ENCODE measurements at regions not wholly inside any gene's neighbourhood (a gene's known extent, or its start where the extent isn't known, plus 50 kb on each side); places are given as distances from the start of the nearest gene placed in this dataset.

DNA sequence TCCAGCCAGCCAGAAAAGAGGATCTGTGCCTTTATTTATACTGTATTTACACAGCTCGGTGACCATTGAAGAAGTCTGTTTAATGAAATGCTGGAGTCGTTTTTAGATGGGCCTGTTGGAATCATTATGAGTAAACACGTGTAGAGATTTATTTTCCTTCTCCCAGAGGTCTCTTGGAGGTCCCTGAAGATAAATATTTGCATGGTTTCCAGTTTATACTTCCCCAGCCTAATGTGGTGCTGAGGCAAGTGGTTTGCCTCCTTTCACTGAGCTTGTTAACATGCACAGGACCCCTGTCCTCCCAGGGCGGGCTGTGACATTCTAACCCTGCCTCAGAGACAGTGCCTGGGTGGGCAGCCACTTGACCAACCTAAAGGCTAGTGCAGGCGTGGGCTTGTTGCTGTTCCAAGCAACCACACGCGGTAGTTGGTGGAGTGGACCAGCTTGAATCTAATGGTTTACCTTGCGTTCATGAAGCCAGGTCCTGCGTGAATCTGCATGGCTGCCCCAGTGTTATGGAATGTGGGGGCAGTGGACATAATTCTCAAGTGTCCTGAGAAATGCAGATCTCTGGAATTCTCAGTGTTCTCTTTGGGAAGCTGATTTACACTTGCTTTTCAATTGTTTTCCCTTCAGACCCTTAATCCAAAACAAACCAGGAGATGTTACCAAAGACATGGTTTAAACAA, 130.2 kb upstream of the DLX2 start:
- no peak for DNase-seq

DNA sequence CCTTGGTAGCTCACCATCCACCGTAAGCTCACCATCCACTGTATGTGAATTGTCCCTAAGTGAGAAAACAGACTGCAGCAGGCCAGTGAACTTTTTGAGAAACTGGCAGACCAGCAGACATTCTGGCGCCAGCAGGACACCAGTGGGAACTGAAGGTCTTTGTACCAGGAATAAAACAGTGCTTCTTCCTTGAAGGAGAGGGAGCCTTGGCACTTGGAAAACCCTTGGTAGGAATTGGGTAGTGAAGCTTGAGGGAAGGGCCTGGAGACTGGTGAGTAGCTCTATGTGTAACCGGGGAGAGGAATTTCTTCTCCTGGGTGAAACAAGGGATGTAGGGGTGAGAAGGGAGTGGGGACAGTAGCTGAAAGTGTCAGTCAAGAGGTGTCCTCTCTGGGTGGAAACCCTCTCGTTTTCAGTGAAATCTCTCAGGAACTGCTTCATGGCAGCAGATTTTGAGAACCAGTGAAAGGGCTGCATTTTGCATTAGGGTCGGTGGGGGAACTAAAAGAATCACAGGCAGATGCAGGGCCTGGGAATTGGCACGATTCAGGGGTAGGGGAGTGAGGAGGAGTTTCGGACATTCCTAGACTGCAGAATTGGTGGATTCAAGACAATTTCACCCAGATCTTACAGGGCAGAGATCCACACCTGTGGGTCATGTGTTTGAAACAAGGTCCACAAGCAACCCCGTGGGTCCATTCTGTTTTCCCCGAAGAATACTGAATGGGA, 131.5 kb upstream of the DLX2 start:
- no peak for DNase-seq

DNA sequence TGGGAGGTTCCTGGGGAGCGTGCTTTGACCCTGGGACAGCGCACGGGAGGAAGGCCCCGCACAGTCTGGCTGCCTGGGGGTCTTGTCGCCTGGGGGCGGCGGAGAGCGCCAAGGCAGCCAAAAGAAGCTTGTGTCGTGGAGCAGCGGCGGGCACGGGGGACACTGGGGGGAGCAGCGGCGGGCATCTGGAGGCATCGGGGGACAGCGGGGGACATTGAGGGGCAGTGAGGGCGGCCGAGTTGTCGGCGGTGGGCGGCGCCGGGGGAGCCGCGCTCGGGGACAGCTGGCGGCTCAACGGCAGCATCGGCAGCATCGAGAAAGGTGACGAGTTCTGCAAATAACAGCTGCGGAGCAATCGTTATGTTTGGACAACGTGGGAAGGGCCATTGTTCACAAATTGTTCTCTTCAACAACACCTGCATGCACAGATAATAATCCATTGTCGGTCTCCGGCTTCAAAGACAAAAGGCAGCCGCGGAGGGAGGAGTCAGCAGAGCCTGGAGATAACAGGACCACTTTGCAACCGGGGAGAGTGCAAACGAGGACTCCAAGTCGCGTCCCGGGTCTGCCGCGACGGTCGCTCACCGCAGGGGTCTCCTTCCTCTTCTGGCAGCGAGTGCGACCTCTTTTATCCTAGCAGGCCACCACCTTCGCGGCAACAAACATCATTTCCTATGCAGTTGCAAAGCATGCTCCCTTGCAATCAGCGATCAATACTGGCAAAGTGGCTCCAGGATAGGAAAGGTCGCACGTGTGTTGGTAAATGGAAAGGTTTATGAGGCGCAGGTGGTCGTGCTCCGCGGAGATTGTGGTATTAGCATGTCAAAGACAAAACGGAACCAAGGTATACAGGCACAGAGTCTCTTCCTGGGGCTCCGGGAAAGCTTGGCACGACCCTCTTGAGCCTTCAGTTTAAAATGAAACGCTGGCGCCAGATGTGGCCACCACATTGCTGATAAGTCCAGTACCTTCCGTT, 132.3 kb upstream of the DLX2 start:
- DNase-seq: peak; percentile 68

DNA sequence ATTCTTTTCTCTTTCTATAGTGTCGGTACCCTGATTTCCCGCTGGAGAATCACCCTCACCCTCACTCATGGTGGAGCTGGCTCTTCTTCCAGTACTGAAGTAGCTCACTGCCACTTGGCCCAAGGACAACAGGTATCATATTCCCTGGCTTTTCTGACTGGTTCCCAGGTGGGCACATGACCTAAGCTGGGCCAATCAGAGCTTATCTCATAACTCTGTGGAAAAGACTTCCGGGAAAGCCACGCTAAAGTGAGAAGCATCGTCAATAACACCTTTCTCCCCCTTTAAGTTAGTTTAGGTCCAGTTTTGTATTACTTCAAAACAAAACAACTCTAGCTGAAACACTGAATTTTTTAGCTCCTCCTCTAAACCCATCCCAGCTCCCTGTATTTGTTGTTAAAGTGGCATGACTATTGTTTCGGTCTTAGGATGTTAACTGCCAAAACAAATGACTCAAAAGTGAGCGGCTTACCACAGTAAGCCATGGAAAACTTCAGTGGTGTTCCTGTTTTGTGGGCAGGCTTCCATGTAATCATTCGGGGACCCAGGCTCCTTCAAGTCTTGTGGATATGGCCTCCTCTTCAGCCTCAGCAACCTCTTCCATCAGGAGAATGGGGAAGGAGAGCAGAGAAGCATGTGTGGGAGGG, 137.4 kb upstream of the DLX2 start:
- DNase-seq: no peak

DNA sequence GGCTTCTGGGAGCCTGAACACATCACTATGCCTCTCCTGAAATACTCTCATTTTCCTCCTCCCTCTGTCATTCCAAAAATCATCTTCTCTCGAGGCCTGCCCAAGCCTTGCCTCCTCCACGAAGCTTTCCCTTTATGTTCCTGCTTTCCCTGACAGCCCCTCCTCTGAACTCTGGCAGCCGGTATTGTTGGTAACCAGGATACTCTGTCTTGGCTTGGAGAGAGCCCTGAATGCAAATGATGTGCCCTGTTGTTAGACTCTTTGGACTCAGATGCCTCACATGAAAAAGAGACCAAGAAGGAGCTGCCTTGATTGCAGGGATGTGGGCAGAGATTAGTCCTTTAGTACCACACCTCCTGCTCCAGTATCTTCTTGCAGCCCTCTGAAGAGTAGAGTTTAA, 138.5 kb upstream of the DLX2 start:
- no peak for DNase-seq

DNA sequence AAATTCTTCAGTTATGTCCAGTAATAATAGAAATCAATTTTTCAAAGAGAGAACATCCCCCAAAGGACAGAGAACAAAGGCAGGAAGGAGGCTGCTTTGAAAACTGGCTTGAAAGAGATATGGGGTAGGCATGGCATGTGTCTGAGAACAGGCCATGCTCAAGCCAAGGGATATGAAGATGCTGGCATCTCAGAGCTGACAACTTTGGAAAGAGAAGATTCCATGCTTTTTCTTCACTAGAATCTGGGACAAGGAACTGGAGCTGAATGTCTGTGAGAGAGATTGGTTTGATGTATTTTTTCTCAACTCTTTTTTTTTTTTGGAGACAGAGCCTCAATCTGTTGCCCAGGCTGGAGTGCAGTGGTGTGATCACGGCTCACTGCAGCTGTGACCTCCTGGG, 139.8 kb upstream of the DLX2 start:
- DNase-seq: no peak

DNA sequence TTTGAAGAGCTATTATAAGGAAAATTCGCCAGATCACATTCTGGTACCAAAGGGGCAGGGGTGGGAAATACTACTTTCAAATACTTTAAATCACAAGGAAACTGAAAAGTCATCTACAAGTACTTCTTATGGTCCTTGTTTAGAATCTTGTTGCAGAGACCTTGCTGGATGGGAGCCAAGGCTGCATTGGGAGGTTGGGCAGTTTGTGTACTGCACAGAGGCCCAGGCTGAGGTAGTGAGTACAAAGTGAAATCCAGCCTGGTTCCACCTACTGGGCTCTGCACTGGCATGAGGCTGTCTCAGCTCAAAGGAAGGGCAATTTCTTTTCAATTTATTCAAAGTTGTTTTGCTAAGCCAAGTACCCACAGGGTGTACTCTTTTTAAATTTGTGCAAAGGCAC, 140.3 kb upstream of the DLX2 start:
- no peak for DNase-seq

DNA sequence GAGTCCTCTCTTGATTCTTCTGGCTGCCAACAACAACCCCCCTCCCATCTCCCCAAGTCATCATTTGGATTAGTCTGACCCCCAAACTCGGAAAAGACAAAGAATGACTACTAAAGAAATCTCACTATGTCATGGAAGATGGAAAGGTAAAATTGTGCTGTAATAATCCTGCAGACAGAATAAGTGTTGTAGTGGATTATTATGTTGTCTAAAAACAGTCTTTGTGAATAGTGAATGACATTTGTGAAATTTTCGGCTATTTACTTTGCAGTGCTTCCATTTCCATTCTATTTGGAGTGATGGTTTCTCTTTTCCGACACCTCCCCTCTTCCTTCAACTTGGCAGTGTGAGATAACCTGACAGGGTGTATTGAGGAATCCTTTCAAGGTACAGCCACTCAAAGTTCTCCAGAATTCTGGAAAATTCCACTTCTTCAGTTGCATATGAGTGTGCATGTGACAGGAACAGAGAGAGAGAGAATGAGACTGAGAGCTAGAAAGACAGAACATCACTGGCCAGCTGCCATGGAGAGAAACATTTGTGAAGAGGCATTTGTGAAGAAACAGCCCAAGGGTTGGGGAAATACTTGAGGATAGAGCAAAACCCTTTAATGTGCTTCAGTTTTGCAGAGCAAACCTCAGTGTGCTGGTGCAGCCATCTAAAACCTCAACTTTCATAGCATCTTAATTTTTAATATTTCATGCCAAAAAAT, 141.9 kb upstream of the DLX2 start:
- DNase-seq: no peak

DNA sequence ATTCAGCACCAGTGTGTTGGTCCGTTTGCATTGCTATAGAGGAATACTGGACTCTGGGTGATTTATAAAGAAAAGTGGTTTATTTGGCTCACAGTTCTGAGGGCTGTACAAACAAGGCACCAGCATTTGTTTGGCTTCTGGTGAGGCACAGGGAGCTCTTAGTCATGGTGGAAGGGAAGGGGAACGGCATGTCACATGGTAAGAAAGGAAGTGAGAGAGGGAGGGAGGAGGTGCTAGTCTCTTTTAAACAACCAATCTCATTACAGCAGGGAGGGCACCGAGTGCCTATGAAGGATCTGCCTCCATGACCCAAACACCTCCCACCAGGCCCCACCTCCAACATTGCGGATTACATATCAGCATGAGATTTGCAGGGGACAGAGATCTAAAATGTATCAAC, 143.9 kb upstream of the DLX2 start:
- no peak for DNase-seq

DNA sequence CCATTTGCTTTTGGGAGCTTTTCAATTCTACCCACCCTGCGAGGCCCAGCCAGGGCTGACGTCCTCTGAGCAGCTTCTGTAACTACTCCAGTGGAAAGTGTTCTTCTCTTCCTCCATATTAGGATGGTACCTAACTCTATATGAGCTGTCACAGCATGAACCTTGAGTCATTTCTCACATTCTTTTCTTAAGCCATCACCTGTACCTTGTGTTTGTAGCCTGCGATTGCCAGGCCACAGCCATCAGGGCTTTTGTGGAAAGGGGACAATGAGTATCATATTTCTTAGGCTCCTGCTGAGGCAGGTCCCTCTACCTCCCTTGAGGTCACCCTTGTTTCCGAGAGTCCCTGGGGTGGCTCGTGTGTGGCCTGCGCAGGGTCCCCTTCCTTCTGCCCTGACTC, 144.5 kb upstream of the DLX2 start:
- DNase-seq: no peak

DNA sequence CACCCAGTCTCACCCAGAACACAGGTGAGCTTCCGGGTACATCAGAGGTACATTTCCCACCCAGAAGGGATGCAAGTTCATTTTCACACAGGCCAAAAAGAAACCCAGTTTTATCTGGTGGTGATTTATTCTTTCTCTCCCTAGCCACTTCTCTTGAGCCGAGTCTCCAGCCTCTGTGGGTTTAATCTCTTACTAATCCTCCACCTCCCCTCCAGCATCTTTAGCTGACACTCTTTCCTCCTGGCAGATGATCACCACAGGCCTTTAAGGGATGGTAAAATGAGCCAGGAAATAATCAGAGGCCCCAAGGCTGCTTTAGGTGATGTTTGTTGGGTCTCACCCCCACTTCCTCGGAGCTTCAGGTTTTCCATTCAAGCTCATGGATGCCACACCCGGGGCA, 145.7 kb upstream of the DLX2 start:
- DNase-seq: no peak

DNA sequence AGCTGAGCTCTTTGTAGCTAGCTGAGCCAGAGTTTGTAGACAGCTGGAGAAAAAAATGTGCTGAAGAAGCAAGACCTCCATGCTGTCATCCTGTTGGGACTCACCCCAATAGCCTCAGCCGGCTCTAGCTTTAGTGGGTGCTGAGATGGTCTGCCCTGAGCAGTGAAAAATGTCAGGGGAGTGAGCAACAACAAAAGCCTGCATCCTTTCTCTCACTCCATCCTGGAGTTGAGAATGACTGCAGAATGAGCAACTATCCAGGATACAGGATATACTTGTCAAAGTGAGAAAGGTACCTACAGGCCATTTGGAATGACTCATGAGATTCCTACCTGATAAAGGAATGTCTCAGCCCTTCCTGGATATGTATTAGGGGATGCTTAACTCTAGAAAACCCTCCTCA, 146.1 kb upstream of the DLX2 start:
- peak; percentile 91 for DNase-seq

DNA sequence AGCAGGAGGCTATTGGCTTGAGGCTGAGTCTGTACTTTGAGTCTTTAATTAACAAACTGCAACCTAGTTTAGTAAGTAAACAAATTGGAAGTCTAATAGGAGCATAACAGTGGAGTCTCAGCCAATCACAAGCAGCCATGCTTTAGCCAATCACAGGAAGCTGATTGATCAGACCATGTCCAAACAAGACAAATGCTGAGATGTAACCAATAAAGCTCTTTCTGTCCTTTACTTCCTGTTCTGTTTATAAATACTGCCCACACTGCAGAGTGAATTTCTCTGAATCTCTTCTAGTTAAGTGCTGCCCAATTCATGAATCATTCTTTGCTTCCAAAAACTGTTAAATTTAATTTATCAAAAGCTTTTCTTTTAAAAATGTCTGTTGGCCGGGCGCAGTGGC, 146.6 kb upstream of the DLX2 start:
- DNase-seq: no peak

DNA sequence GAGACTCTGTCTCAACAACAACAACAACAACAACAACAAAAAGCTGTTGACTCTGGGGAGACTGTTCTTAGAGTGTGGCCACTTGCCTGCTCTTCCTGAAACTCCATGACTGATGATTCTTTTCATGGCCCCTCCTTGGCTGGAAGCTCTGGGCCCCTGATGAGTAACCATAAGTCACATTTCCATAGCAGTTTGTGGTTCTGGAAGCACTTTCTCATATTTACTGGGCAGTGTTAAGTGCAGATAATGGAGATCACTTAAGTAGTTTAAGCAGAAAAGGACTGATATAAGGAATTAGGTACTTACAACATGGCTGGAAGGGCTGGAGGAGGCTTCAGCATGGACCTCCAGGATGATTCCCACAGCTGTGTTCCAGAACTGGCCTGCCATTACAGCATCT, 147.3 kb upstream of the DLX2 start:
- DNase-seq: peak; percentile 80

DNA sequence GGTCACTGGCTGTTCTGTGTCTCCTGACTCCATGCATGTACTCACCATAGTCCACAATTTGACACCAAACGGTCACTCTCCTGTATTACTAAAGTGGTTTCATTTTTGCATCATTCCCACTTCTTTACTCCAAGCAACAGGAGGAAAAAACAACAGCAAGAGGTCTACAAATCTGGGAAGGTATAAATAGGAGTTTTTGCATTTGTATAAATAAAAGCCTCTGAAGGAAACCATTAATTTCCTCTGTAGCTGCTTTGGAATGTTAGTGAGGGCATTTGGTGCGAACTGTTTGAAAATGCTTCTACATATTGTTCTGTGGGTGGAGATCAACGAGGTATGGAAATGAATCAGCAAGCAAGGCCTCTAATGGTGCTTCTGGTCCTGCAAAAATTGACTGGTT, 148.5 kb upstream of the DLX2 start:
- no peak for DNase-seq

DNA sequence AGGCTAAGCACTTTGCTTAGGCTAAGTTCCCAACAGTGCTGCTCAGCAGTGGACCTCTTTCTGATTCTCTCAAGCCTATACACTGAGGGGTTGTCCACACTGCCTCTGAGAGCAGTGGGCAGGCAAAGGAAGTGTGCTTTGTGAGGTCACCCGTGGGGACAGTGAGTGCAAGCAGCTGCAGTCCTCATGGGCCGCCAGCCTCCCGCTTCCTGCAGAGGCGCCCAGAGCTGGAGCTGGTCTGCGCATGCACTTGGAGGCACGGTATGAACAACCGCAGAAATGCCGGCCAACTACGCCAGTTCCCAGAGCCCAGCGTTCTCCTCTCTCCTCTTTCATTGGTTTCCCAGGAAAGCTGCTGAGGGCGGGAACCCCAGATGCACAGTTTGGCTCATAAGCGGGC, 149.5 kb upstream of the DLX2 start:
- DNase-seq: no peak

DNA sequence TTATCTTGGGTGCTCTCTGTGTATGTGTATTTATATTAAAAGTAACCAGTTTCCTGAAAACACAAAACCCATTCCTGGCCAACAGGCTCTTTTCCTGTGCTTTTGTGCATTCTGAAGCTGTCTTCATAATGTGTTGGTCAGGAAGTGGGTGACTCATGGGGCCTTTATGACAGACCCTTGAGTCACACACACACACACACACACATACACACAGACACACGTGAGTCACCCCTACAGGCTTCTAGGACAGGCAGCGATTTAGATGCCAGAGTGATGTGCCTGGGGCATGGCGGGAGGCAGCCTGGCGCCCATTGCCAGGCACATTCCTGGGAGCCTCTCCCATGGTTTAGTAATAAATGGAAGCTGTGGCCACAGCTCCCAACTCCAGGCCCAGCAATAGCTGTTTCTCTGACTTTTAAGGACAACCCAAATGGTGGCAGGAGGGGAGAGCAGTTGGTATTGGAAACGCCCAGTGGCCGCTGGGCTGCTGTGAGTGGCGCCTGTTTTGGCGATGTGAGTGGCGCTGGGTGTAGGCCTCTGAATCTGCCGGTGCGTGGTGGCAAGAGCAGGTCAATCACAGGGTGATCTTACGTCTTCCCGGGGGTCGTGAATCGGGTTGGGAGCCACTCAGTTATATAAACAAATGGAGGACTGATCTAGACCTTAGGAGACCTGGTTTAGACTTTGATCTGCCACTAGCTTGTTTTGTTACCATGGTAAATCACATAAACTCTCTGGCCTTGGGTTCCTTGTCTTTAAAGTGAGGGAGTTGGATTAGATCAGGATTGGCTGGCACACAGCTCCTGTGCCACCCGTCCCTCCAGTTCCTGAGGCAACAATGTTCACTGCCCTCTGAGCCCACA, 150.7 kb upstream of the DLX2 start:
- peak; percentile 99 for DNase-seq

DNA sequence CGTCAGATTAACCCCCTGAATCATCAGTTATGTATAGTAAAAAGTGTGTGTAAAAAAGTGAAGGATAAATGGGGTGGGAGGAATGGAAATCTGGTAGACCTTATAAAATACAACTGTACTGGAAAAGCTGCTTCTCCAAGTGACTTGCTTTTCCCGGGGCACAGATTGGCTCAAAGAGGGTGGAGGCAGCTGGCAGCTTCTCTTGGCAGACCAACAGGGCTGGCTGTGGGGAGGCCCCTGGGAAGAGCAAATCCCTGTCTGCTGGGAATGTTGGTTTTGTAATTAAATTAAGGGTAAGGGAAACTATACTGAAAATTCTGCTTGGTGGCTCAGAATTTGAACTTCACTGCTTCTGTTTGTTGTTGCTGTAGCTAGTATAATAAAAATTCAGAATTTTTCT, 154.2 kb upstream of the DLX2 start:
- no peak for DNase-seq

DNA sequence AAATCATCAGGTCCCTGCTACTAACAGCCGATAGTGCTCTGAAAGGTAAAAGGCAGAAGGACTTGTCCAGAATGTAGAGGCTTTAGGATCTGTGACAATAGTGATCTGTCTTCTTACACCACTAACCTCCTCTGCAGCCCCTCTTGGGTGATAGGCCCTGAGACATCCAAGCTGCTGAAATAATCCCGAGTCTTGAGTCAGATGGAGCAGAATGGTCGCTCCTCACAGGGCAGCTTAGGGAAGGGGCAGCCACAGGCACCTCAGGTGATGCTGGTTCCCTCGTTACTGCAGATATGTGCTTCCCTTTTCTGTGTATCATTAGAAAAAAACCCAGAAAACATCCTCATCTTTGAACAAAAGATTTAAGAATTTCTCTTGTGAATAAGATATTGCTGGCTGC, 157.1 kb upstream of the DLX2 start:
- DNase-seq: no peak

DNA sequence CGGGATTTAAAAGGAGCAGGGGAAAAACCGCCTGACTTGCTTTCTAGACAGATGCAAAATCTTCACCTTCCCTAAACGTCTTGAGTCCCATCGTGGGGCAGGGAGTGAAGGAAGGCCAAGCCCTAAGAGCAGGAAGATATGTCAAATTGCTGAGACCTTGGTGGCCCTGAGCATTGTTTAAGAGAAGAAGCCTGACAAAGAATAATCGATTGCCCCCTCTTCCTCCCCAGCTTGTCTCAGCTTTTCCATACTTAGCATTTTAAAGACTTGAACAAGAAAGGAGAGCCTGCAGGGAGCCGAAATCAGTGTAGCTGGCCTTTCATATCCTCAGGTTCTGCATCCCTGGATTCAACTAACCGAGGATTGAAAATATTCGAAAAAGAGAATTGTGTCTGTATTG, 157.6 kb upstream of the DLX2 start:
- no peak for DNase-seq

DNA sequence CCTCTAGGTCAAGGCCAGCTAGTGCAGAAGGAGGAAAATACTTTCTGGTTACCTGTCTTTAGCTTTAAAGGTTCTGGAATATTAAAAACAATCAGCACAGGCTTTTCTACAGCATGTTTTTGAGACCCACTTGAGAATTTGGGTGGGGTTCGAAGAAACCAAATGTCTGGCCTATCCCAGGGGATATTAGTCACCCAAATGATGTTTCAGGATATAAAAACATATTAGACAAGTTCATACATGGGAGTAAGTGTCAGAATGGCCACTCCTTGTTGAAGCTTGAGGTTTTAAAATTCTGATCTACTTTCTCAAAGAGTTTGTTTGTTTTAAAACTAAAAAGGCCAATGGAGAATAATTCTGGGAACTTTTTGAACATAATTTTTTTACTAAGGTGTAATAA, 158.6 kb upstream of the DLX2 start:
- no peak for DNase-seq

DNA sequence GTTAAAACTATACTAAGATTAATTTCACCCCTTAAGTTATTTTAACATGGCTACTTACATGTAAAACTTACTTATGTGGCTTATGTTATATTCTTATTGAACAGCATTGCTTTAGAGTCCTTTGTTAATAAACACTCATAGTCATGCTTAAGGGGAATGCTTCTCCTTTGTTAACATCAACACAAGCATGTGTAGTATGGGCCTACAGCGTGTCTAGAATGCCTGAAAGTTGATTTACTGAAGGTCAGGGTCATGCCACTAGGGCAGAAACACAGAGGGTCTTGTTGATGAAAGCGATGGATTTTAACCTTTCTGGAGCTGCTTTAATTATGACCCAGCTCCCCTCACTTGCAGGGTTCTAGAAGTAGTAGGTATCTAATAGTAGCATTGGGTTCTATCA, 159.8 kb upstream of the DLX2 start:
- no peak for DNase-seq
